Ovary (tissue), 7 donors: ENCODE measurements at regions not wholly inside any gene's neighbourhood (a gene's known extent, or its start where the extent isn't known, plus 50 kb on each side); places are given as distances from the start of the nearest gene placed in this dataset.
"Not testable (repeated sequence)": the region's sequence is repeated elsewhere in the genome, so short reads cannot be mapped to it uniquely, and the experiment has no call there.

Source experiments
- DNase-seq, 5 donors: peaks; one replicate each; pipeline ENCODE4 v3.0.0-alpha.2; 2019 to 2020
- H3K27ac ChIP-seq, 2 donors: fragments of 200-600 bp; one replicate each; pipeline versions ENCODE4 v1.5.1 to v1.8.0; 2019 to 2022
- H3K27me3 ChIP-seq: fragments of 200-600 bp; one replicate; pipeline ENCODE4 v1.8.0; 2022
- H3K36me3 ChIP-seq: fragments of 200-600 bp; sonication (generic); one replicate; pipeline ENCODE4 v1.5.1; 2019
- H3K4me1 ChIP-seq: one replicate; pipeline ENCODE4 v1.8.1; 2013; ENCODE audit warnings: mild to moderate bottlenecking, moderate library complexity; ENCODE audit not compliant: insufficient read depth
- H3K4me3 ChIP-seq: fragments of 200-600 bp; sonication (generic); one replicate; pipeline ENCODE4 v1.5.1; 2017
- H3K9me3 ChIP-seq, 2 donors: fragments of 200-600 bp in 1 of 2; sonication (generic) in 1 of 2; one replicate each; pipeline versions ENCODE4 v1.5.1 to v1.8.1; 2013 to 2019; ENCODE audit warnings: mild to moderate bottlenecking in 1 of 2, moderate library complexity in 1 of 2
- EP300 ChIP-seq: sonication (generic); formaldehyde crosslinking; IDR thresholded peaks from one replicate; pipeline ENCODE4 v1.6.1; 2017; ENCODE audit warnings: antibody characterized with exemption
- POLR2A ChIP-seq: fragments of 450-650 bp; IDR thresholded peaks from one replicate; pipeline ENCODE4 v1.6.1; 2017; ENCODE audit warnings: antibody characterized with exemption, mild to moderate bottlenecking, moderate library complexity
- WGBS, 3 donors: extraction: QIAGEN DNeasy Blood & Tissue Kit in 1 of 3; methylation state at CpG; one replicate each; pipeline versions ENCODE4 v1.1.5 to v1.1.7; 2013 to 2017; 5-methylcytosine and 5-hydroxymethylcytosine counted together
- intact Hi-C, 4 donors: fragments of 100-400 bp; cut with DNase I; formaldehyde crosslinking; loops; one replicate each; pipeline versions ENCODE4 v1.11.0 to v1.15.1; 2022 to 2023
- TF ChIP-seq, protein P1 (sequence below), 3 donors: fragments of 450-650 bp in 2 of 3; fragments of 200-600 bp in 1 of 3; IDR thresholded peaks; one replicate each; pipeline versions ENCODE4 v1.5.1 to v1.8.0; 2016 to 2022; ENCODE audit warnings: antibody characterized with exemption in 3 of 3, mild to moderate bottlenecking in 1 of 3
- donor health status: DM: no; HTN: no; CAD: no; lungs with moderate emphysema.
- donor health status: DM: no; HTN: no; CAD: no.
- donor health status: Bipolar disorder and iron deficiency.
- donor health status: DM: no; HTN: no; CAD: no.
- donor health status: DM: yes; HTN: yes; CAD: no.

DNA sequence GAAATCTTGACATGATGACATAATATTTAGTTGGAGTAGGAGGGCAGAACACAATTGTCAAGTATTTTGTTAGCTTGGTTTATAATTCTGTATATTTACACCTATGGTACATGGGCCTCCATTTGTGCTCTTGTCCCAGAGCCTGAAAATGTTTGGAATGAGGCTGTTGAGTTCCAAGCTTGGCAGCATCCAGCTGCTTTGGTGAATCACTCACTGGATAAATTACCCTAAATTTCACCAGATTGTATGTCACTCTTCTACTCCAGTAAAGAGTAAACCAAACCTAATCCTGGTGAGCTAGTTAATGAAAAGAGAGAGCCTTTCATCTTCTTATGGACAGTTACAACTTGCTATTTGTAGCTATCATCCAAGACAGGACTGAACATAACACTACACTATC, 928.7 kb downstream of the DIPK2A start:
- no peak for DNase-seq
- no peaks in the 10 kb centered on the region for H3K36me3 ChIP-seq
- H3K27ac ChIP-seq, result no peak overlapping the region
- intact Hi-C loops, result no loop called here
- H3K9me3 ChIP-seq, result no peaks in the 10 kb centered on the region
- H3K4me3 ChIP-seq, result no peak overlapping the region
- TF ChIP-seq POLR2A (no peak), EP300 (no peak)
- TF ChIP-seq, protein P1, sequence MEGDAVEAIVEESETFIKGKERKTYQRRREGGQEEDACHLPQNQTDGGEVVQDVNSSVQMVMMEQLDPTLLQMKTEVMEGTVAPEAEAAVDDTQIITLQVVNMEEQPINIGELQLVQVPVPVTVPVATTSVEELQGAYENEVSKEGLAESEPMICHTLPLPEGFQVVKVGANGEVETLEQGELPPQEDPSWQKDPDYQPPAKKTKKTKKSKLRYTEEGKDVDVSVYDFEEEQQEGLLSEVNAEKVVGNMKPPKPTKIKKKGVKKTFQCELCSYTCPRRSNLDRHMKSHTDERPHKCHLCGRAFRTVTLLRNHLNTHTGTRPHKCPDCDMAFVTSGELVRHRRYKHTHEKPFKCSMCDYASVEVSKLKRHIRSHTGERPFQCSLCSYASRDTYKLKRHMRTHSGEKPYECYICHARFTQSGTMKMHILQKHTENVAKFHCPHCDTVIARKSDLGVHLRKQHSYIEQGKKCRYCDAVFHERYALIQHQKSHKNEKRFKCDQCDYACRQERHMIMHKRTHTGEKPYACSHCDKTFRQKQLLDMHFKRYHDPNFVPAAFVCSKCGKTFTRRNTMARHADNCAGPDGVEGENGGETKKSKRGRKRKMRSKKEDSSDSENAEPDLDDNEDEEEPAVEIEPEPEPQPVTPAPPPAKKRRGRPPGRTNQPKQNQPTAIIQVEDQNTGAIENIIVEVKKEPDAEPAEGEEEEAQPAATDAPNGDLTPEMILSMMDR (IDR thresholded peaks at IDR 0.05), result no peak
- peaks cover under 1% of the 10 kb centered on the region for H3K4me1 ChIP-seq
- no peaks in the 10 kb centered on the region for H3K27me3 ChIP-seq

- intact Hi-C loops, H3K36me3 ChIP-seq, H3K4me1 ChIP-seq, H3K27ac ChIP-seq, H3K27me3 ChIP-seq, H3K9me3 ChIP-seq, H3K4me3 ChIP-seq, DNase-seq: not testable (repeated sequence)
- 8 to 51% (median 13%) methylated on average over 3 of the region's 3 CpGs for WGBS, 3 donors
Measured at GRCh38 chr3:144907581-144907980, 936.0 kb downstream of the DIPK2A start.

- 96 to 97% (median 97%) methylated on average over 7 of the region's 7 CpGs for WGBS, 3 donors
- no peak overlapping the region for H3K4me3 ChIP-seq
- H3K4me1 ChIP-seq, result no peaks in the 10 kb centered on the region
- intact Hi-C loops, result no loop called here
- H3K9me3 ChIP-seq, result no peaks in the 10 kb centered on the region
- TF ChIP-seq EP300, result no peak
- TF ChIP-seq, protein P1 (IDR thresholded peaks at IDR 0.05), result no peak
- no peak for TF ChIP-seq POLR2A
- H3K27me3 ChIP-seq, result no peaks in the 10 kb centered on the region
- H3K27ac ChIP-seq, result no peak overlapping the region
- no peak for DNase-seq
- H3K36me3 ChIP-seq, result no peaks in the 10 kb centered on the region
Measured at GRCh38 chr3:144912968-144913367, 941.3 kb downstream of the DIPK2A start.

GRCh38 chr3:144915202-144915601, 943.6 kb downstream of the DIPK2A start:
- DNase-seq, result no peak
- 81 to 93% (median 83%) methylated on average over 5 of the region's 5 CpGs for WGBS, 3 donors
- no peaks in the 10 kb centered on the region for H3K36me3 ChIP-seq
- intact Hi-C loops, result no loop called here
- no peak overlapping the region for H3K27ac ChIP-seq
- H3K27me3 ChIP-seq, result no peaks in the 10 kb centered on the region
- H3K4me3 ChIP-seq, result no peak overlapping the region
- H3K4me1 ChIP-seq, result no peaks in the 10 kb centered on the region
- no peaks in the 10 kb centered on the region for H3K9me3 ChIP-seq
- no peak for TF ChIP-seq EP300
- no peak for TF ChIP-seq POLR2A
- TF ChIP-seq, protein P1 (IDR thresholded peaks at IDR 0.05), result no peak

DNA sequence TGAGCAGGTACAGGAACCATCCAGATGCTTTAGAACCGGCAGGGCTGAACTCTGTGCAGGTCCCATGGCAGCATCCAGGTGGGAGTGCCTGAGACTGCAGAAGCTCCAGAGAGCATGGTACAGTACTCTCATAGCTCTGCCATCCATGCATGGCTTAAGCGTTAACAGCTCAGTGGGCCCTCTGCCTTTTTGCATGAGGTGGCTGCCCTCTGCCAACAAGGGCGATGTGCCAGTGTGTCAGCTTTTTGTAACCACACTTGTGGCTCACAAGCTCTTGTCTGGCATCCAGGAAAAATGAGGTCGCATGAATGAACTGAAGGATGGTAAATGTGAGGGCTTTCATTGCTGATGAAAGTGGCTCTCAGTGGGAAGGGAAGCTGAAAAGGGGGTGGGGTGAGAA, 950.1 kb downstream of the DIPK2A start:
- Histone ChIP-seq H3K27ac (no peak overlapping the region), H3K27me3 (no peaks in the 10 kb centered on the region), H3K4me1 (no peaks in the 10 kb centered on the region), H3K36me3 (no peaks in the 10 kb centered on the region), H3K9me3 (no peaks in the 10 kb centered on the region), H3K4me3 (no peak overlapping the region)
- TF ChIP-seq POLR2A (no peak), EP300 (no peak)
- TF ChIP-seq, protein P1 (IDR thresholded peaks at IDR 0.05), result no peak
- intact Hi-C loops, result no loop called here
- DNase-seq, result no peak
- WGBS, 3 donors, result 96 to 100% (median 97%) methylated on average over 4 of the region's 4 CpGs
